NCI-H345 treated with DMSO at 0.1 percent for 48 hours (cell line): ENCODE measurements at regions not wholly inside any gene's neighbourhood (a gene's known extent, or its start where the extent isn't known, plus 50 kb on each side); places are given as distances from the start of the nearest gene placed in this dataset.
"Not testable (repeated sequence)": the region's sequence is repeated elsewhere in the genome, so short reads cannot be mapped to it uniquely, and the experiment has no call there.

ENCODE experiments used
- DNase-seq: peaks from one replicate; lab custom pipeline; 2025; ENCODE audit not compliant: unreplicated experiment; lab: John Stamatoyannopoulos, UW

DNA sequence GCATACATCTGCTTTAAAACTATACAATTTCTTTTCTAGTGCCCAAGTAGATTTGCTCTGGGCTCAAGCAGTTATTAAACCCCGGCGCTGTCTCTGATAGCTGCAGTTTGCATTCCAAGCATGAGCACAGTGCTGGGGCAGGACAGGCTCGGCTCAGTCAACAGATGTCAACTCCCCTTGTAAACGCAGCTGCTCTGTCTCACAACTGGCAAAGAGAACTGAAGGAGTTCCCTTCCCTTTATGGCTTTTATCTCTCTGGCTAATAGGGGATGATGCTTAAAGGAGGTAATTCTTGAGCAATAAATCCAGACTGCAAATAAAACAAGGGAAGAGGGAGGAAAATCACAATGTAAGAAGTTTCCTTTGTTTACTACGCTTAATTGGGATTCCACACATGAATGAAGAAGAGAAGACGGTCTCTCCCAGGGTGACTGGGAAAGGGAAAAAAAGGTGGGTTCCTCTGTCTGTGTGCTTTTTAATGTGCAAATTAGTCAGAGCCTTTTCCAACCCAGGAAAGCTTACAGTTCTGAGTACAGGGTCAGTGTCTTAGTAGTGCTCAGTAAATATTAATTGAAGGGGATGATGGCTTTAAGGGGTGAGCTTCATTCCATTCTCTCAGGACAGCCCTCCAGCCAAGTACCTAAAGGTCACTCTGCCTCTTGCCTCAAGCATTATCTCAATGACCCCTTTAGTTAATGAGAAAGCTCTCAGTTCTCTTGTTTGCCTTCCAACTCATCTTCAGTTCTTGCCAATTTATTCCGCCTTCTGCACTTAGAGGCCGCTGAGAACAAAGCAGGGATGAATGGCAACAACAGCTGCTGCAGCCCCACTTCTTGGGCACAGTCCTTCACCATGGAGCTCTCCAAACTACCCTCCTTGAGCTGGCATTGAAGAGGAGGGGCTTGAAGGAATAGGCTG, 155.7 kb upstream of the JADE1 start:
- peak; percentile 41 for DNase-seq

DNA sequence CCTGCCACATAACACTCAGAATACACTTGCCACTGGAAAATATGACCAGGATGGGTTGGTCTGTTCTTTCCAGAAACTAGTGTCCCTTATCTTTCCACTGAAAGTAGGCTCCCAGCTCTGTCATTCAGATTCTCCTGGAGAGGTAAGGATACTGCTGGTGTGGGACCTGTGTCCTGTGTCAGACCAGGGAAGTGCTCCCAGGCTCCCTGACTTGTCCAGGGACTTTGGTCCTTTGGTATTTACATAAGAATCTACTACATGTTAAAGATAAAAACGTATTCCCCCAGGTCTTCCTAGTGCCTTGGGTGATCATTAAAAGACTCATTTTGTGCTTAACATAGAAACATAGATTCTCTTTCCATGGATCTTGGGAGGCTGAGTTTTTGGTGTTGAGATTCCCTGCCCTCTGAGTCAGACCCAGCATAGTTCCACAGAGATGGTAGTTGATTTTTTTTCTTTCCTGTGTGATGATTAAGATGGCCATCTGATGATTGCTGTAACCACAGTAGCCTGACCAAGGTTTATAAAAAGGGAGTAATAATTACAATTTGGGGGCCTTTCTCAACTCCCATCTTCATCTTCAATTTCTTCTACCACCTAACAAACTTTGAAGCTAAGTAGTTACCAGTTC, 159.8 kb upstream of the JADE1 start:
- DNase-seq = no peak

DNA sequence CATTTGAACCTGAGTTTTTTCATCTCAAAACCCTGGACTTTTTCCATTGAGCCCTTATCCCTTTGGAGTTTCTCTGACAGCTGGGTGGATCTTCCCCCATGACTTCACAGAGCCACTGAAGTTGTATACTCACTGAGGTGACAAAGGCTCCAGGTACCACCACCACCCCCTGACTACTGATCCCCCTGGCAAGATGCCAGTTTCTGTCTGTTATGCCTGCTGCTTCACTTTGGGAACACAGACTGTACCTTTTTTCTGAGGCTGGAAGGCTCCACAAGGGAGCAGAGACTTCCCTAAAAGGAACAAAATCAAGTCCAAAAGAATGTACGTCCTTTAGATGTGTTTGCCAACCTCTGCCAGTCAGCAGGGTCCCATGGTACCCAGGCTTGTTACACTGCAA, 160.3 kb upstream of the JADE1 start:
- peak; percentile 7 for DNase-seq

DNA sequence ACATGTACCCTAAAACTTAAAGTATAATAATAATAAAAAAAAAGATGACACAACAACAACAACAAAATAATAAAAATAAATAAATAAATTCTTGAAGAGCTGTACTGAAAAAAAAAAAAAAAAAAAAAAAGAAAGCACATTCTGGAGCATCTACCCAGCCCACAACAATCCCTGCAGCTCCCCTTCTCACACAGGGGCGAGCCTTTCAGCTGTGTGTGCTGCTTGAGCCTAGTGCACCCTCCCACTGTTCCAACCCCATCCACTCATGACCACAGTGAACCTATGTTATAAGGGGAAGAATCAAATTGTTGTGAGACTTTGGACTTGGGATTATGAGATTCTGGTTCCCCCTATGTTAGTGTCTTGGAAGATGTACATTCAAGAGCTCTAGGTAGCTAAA, 161.5 kb upstream of the JADE1 start:
- no peak for DNase-seq

DNA sequence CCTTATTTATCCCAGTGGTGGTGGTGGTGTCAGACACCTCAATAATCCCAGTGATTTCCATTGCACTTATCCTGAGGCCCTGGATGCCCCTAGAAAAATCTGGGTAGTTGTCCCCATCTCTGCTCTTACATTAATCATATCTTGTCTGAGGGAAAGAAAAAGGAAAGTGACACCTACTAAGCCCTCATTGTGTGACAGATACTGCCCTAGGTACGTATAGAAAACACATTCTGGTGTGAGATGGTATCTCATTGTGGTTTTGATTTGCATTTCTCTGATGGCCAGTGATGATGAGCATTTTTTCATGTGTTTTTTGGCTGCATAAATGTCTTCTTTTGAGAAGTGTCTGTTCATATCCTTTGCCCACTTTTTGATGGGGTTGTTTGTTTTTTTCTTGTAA, 162.6 kb upstream of the JADE1 start:
- not testable (repeated sequence) for DNase-seq

DNA sequence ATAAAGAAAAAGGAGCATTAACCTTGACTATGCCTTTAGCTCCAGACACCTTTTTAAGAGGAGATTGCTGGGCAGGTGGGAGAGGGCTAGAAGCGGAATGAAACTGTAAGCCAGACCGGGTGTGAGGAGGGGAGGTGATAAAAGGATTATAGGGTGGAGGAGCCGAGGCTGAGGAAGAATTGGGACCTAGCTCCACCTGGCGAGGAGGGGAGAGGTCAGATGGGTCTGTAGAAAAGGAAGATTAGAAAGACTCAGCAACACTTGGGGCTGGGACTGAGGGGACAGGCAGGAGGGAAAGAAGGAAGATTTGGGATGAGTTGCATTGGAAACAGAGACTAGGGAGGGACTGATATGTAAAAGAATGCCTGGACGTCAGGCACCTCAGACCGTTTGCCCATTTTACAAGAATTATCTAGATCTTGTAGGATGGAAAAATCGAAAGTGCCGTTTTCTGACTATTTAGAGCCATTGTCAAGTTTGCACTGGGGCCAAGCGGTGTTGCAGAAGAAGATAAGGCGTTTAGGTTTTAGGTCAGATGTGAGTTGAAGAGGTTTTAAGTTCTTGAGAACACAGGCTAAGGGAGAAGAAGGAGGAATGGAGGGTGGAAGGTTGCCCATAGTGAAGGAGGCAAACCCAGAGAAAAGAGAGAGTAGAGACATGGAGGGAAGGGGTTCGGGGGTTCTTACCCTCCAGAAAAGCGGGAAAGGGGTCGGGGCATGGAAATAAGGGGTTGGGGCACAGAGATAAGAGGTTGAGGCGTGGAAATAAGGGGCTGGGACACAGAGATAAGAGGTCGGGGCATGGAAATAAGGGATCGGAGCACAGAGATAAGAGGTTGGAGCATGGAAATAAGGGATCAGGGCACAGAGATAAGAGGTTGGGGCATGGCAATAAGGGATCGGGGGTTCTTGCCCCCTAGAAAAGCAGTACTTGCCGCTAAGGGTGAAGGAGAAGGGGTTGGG, 164.5 kb upstream of the JADE1 start:
- DNase-seq = not testable (repeated sequence)

DNA sequence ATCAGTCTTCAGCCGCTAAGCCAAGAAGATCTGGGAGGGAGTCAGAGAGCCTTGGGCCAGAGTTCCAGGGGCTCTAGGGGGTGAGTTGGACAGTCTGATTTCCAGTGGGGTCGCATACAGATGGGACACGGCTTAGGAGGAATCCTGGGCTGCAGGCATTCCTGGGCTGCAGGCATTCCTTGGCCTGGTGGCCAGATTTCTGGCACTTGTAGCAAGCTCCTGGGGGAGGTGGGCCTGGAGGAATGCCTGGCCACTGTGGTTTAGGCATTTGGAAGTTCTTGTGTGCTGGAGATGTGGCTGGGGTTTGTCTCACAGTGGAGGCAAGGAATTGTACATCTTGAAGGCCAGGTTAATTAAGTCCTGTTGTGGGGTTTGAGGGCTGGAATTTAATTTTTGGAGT, 165.4 kb upstream of the JADE1 start:
- not testable (repeated sequence) for DNase-seq

DNA sequence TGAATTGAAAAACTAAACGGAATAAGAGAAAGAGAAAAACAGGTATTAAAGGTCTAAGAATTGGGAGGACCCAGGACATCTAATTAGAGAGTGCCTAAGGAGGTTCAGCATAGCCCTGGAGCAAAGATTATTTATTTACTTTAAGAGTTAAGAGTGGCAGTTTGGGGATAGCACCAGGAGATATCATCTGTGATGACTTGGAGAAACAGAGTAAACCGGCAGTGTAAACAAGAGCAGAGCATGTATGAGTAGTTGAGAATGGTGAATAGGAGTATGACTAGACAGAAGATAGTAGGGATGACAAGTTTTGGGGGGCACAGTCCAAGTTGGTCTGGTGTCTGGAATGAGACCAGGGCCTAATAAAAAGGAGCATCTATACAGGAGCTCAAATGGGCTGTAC, 167.9 kb upstream of the JADE1 start:
- DNase-seq = not testable (repeated sequence)

DNA sequence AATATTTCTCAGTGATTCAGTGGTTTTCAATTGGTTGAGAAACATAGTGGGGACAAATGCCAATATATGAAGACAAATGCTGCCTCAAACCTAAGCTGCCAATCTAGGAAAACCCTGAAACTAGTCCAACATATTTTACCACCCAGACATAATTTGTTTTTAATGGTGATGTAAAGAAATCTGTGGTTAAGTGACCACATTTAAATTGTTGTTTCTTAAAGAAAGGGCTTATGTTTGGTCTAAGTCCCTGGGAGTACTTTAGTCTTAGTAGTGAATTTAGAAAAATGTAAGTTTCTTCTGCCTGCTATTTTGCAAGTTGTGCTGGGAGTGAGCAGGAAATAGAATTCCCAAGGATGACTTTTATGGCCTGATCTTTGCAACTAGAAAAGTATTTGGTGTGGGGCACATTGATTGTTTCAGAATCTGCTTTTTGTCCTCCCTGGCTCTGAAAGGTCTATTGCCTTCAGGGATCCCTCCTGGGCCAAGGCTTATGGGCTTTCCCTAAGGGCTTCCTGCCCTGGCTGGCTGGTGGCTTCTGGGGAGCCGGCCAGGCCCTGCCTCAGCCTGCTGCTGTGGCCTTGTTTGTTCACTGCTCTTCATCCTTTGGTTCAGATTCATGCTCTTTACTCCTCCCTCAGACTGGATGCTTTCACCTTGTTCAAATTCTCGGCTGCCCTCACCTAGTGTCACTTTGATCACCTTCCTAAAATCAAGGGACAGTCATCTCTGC, 169.8 kb upstream of the JADE1 start:
- DNase-seq = no peak

DNA sequence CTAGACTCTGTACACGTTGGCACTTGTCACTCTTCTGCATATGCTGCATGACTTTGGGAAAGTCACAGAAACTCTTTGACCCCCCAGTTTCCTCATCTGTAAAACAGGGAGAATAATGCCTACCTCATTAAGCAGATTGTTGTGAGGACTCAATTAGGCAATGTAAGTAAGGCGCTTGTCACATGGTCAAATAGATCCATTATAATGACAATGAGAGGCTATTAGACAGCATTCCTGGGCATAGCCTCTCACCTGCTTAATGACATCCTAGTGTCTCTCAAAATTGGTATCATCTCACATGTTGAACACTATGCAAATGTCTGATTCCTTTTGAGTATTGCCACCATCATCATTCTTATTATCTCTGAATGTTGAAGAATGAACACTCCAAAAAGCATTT, 172.6 kb upstream of the JADE1 start:
- DNase-seq = no peak

DNA sequence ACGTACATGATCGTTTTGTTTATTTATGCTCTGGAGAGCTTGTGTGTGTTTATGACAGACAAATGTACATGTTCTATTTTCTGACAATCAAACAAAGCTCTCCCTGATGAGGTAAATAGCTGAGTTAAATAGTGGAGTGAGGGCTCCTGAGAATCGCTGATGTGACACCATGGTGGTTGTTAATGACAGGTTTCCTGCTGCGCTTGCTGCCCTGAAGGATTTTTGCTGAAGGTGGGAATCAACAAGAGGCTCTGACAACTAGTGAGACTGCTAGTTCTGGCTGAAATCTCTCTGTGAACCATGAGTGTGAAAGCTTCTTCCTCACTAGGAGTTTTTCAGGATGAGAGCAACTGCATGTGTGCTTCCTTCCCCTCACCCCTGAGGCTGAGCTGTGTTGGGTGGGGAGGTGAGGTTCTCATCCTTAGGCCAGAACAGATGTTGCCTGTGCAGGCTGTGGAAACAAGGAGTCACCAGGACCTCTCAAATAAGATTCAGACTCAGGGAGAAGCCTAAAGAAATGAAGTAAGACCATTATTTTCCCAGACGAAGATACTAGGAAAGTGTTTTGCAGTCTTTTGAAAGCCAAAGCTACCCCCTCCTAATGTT, 173.4 kb upstream of the JADE1 start:
- DNase-seq = peak; percentile 78

DNA sequence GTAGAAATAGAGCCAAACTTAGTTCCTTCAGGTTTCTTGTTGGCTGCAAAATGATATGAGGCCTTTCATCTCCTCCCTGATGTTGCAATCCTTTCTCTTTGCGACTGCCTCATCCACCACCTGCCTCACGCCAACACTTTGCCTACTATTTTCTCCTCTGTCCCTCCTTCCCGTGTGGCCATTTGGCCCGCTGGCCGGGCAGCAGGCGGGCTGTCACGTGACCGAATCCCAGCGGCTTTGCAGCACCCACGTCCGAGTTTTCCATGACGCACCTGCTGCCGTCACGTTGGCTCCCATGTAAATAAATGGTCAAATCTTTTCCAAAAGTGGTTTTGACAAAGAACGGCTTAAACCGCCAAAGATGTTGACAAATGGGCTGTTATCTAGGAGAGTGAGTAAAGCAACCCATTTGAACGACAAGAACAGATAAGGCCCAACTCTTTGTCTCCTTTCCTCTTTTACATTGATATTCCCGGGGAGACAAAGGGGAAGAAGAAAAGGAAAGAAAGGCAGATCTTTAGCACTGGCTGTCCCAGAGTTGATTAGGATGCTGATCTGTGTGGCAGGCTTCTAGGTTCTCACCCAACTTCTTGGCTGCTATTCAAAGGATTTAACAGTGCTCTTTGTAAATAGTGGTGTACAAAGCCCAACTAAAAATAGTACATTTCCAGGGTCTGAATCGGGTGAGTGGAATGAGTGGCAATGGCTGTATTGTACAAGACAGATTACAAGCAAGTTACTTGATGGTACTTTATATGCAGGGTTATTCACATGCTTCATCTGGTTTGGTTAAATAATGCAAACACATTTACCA, 174.2 kb upstream of the JADE1 start:
- DNase-seq = peak; percentile 55

DNA sequence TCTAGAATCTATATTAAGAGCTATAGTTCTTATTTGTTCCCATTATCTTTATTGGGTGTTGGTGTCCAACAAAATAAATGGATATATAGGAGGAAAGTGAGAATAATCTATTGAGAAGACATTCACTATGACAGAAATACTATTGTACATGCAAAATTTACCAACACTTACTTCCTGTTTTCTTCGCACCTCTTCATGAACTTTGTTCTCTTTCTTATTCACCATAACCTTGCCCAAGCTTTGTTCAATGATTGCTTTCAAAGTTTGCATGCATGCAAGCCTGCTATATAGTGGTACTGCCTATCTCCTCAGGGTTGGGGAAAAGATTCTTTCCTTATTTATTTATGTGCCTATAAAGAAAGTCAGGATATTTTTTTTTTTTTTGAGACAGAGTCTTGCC, 176.4 kb upstream of the JADE1 start:
- no peak for DNase-seq

DNA sequence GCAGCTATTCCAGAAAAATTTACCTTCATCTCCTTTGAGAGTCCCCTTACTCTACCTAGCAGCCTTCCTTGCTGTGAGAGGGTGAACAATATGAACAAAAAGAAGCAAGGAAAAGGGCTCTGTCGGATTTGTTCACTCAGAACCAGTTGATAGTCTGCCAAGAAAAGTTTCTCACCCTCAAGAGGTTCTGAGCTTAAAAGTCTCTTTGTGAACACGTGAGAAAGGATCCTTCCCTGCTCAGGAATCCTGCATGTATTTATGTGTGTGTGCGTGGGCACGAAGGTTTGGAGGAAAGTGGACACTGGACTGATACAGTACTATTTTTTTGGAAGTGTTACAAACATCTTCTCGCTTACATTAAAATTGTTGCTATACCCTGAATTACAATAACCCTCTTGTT, 178.6 kb upstream of the JADE1 start:
- no peak for DNase-seq

DNA sequence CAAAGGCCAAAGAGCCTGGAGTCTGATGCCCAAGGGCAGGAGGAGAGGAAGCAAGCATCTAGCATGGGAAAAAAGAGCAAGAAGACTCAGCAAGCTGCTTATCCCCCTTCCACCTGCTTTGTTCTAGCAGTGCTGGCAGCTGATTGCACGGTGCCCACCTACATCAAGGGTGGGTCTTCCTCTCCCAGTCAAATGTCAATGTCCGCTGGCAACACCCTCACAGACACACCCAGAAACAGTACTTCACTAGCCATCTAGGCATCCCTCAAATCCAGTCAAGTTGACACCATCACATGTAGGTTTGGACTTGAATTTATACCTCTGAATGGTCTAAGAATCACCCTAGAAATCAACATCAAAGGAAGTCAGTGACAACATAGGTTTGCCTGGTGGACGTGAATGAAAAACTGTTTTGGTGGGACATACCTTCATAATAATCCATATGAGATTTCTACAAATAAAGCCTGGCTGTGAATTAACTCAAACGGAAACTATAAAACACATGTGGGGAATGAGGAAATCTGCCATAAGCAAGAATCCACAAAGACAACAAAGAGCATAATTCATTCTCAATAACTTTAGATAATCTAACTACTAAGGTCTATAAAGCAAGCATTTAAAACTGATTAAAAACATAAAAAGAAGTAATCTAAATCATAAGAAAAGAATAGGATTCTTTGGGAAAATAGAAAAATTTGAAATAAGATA, 185.8 kb upstream of the JADE1 start:
- DNase-seq = no peak

DNA sequence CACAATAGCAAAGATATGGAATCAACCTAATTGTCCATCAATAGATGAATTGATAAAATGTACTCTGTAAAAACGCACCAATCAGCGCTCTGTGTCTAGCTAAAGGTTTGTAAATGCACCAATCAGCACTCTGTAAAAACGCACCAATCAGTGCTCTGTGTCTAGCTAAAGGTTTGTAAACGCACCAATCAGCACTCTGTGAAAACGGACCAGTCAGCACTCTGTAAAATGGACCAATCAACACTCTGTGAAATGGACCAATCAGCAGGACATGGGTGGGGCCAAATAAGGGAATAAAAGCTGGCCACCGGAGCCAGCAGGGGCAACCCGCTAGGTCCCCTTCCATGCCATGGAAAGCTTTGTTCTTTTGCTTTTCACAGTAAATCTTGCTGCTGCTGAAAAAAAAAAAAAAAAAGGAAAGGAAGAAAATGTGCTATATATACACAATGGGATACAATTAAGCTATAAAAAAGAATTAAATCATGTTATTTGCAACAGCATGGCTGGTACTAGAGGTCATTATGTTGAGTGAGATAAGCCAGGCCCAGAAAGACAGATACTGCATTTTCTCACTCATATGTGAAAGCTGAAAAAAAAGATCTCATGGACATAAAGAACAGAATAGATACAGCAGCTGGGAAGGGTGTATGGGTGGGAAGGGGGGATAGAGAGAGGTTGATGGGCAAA, 189.1 kb upstream of the JADE1 start:
- DNase-seq = not testable (repeated sequence)

DNA sequence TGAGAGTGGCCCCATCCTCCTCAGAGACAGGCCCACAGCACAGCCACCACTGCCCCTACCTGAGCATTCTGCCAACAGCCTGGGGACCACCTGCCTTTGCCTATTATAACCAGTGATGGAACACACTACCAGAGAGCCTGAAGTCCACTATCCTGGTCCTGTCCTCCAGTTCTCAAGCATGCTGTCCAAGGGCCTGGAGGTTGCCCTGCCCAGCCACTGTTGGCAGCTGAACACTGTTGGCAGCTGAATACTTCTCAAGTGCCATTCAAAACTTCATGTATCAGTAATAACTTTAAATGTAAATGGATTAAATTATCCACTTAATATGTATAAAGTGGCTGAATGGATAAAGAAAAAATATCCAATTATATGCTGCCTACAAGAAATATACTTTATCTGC, 194.3 kb upstream of the JADE1 start:
- no peak for DNase-seq

DNA sequence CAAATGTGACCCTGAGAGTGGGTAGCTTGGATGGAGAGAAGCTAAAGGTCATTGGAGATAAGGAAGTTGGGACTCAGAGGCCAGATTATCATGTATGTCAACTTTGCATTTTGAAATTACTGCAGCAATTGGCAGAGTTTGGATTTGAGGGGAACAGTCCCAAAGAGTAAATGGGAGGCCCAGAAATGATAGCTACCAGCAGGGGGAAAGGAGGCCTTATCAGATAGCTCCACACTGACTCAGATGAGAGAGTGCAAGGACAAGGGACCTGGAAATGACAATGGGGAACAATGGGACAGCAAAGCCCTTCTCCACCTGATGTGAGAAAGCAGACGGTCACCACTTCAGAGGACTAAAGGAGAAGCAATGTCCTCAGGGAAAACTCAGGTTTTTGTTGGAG, 201.5 kb upstream of the JADE1 start:
- no peak for DNase-seq
